Endothelial cell of umbilical vein (primary cell): ENCODE measurements at regions not wholly inside any gene's neighbourhood (a gene's known extent, or its start where the extent isn't known, plus 50 kb on each side); places are given as distances from the start of the nearest gene placed in this dataset.

Source experiments
- BruUV-seq: library from RNA; stranded (reverse); fragments of 400-500 nt; replicated peaks from 2 replicates; lab custom pipeline; 2021; lab: Mats Ljungman, UMichigan
- CTCF ChIA-PET: fragments of 300-600, 350-600 bp; sonication (Branson Sonifier 250); formaldehyde crosslinking; loops from one replicate; lab custom pipeline; 2021; ENCODE audit warnings: antibody characterized with exemption, inconsistent platforms; lab: Charles Lee
- POLR2A ChIA-PET: fragments of 300-600, 350-600 bp; sonication (Branson Sonifier 250); formaldehyde crosslinking; loops from one replicate; lab custom pipeline; 2021; ENCODE audit warnings: antibody characterized with exemption, inconsistent platforms; lab: Charles Lee
- DNase-seq: peaks from one replicate; pipeline ENCODE4 v3.0.0-alpha.2; 2011; ENCODE audit warnings: low read depth, low spot score
- FAIRE-seq: peaks from 2 replicates; lab custom pipeline; 2011; peaks lifted over from hg19 to GRCh38; lab: Jason Lieb, UNC
- H2AFZ ChIP-seq: 2 replicates; pipeline ENCODE4 v1.6.0; 2012; ENCODE audit warnings: low read depth, low read length, control low read depth, inconsistent platforms
- H3K27ac ChIP-seq: 2 replicates; pipeline ENCODE4 v1.5.1; 2011; ENCODE audit warnings: low read depth, mild to moderate bottlenecking, control low read depth, low read length, moderate library complexity; ENCODE audit not compliant: insufficient read depth
- H3K27me3 ChIP-seq, 2 experiments: 2 replicates each; pipeline versions ENCODE4 v1.6.0 to v1.6.1; 2011; ENCODE audit warnings: low read length in 2 of 2, mixed read lengths in 1 of 2; ENCODE audit not compliant: control insufficient read depth in 2 of 2, insufficient read depth in 2 of 2
- H3K36me3 ChIP-seq, 2 experiments: 2 replicates in 1 of 2; 3 replicates in 1 of 2; pipeline ENCODE4 v1.5.1; 2011; ENCODE audit warnings: low read length in 2 of 2, mild to moderate bottlenecking in 1 of 2, moderate library complexity in 1 of 2; ENCODE audit not compliant: control insufficient read depth in 2 of 2, insufficient read depth in 2 of 2; ENCODE audit errors: extremely low read depth in 1 of 2
- H3K4me1 ChIP-seq: 3 replicates; pipeline ENCODE4 v1.5.1; 2011; ENCODE audit warnings: mild to moderate bottlenecking, low read length; ENCODE audit not compliant: control insufficient read depth, insufficient read depth; ENCODE audit errors: extremely low read depth
- H3K4me2 ChIP-seq: 2 replicates; pipeline ENCODE4 v1.6.1; 2011; ENCODE audit warnings: low read length, control low read depth, mixed read lengths; ENCODE audit not compliant: insufficient read depth
- H3K4me3 ChIP-seq, 3 experiments: fragments of 200-600 bp in 1 of 3; sonication (generic), shearing (Covaris generic) in 1 of 3; replicated peaks in 1 of 3; 2 replicates each; pipeline ENCODE4 v1.5.1; 2011 to 2016; ENCODE audit warnings: control low read depth in 3 of 3, low read length in 3 of 3, mild to moderate bottlenecking in 2 of 3, inconsistent platforms in 1 of 3, low read depth in 1 of 3, moderate library complexity in 1 of 3; ENCODE audit not compliant: insufficient read depth in 1 of 3
- H3K79me2 ChIP-seq: 2 replicates; pipeline ENCODE4 v1.6.0; 2012; ENCODE audit warnings: low read length, inconsistent platforms; ENCODE audit not compliant: control insufficient read depth, insufficient read depth
- H3K9ac ChIP-seq: replicated peaks from 2 replicates; pipeline ENCODE3; 2011; ENCODE audit warnings: low read length, control low read depth; ENCODE audit not compliant: insufficient read depth; ENCODE audit errors: extremely low read depth
- H3K9me1 ChIP-seq: replicated peaks from 3 replicates; pipeline ENCODE4 v1.6.0; 2011; ENCODE audit warnings: mild to moderate bottlenecking, low read length; ENCODE audit not compliant: control insufficient read depth, insufficient read depth; ENCODE audit errors: extremely low read depth
- H3K9me3 ChIP-seq: replicated peaks from 2 replicates; pipeline ENCODE4 v1.5.1; 2012; ENCODE audit warnings: low read length, inconsistent platforms; ENCODE audit not compliant: control insufficient read depth, insufficient read depth
- H4K20me1 ChIP-seq: replicated peaks from 2 replicates; pipeline ENCODE3; 2011; ENCODE audit warnings: mild to moderate bottlenecking, low read length; ENCODE audit not compliant: control insufficient read depth, insufficient read depth; ENCODE audit errors: extremely low read depth
- CTCF ChIP-seq, 2 donors: IDR thresholded peaks; 1 replicate in 1 of 2; 2 replicates in 1 of 2; pipeline ENCODE4 v1.5.1; 2011; ENCODE audit warnings: low read length in 2 of 2, mild to moderate bottlenecking in 2 of 2, moderate library complexity in 2 of 2, control low read depth in 1 of 2, inconsistent platforms in 1 of 2, low read depth in 1 of 2; ENCODE audit not compliant: insufficient read depth in 1 of 2; ENCODE audit errors: extremely low read depth in 1 of 2
- EZH2 ChIP-seq: IDR thresholded peaks from 2 replicates; pipeline ENCODE4 v1.6.1; 2012; ENCODE audit warnings: borderline replicate concordance, low read depth, mild to moderate bottlenecking, moderate library complexity, low read length, inconsistent platforms; ENCODE audit not compliant: severe bottlenecking
- POLR2A ChIP-seq: IDR thresholded peaks from 2 replicates; pipeline ENCODE4 v1.6.1; 2012; ENCODE audit warnings: low read depth, mild to moderate bottlenecking, control low read depth, low read length
- dilution Hi-C: fragments of 300-500 bp; cut with MboI; formaldehyde crosslinking; loops from one replicate; pipeline ENCODE4 v1.15.0; 2019; ENCODE audit warnings: low sequenced_read_pairs; ENCODE audit not compliant: extremely low pct_ligation_motif_present
- intact Hi-C: fragments of 100-400 bp; cut with micrococcal nuclease; formaldehyde crosslinking; loops from one replicate; pipeline ENCODE4 v1.10.0; 2022

GRCh38 chr15:77808075-77808474 lies 175.4 kb upstream of the LINGO1 start:
- no peaks in the 10 kb centered on the region for H3K9me3 ChIP-seq

GRCh38 chr15:77807611-77808010 lies 174.9 kb upstream of the LINGO1 start:
- Histone ChIP-seq H3K9me1 (no peaks in the 10 kb centered on the region), H4K20me1 (no peaks in the 10 kb centered on the region), H3K4me3 (no peak overlapping the region), H3K27ac (no peak overlapping the region), H2AFZ (no peak overlapping the region), H3K4me1 (no peaks in the 10 kb centered on the region), H3K9me3 (no peaks in the 10 kb centered on the region), H3K9ac (no peak overlapping the region), H3K36me3 (no peaks in the 10 kb centered on the region), H3K4me2 (no peak overlapping the region), H3K79me2 (no peaks in the 10 kb centered on the region), H3K27me3 (no peaks in the 10 kb centered on the region)
- no peak for DNase-seq
- no peak for TF ChIP-seq POLR2A
- no TSS peak for BruUV-seq
- POLR2A ChIA-PET, result no interaction called here
- dilution Hi-C loops, result no loop called here
- intact Hi-C loops, result no loop called here
- CTCF ChIA-PET, result interaction anchor here (1.9 kb wide), 1 partner anchor 23 kb away, joined by 5 read pairs; no protein-coding TSS in a partner anchor
- no peak for FAIRE-seq

More at GRCh38 chr15:77808075-77808474, 175.4 kb upstream of the LINGO1 start:
- intact Hi-C loops (no loop called here), dilution Hi-C loops (no loop called here)
- no peak for TF ChIP-seq EZH2
- TF ChIP-seq CTCF (IDR thresholded peaks at IDR 0.05; ENCODE audit: extremely low read depth in 1 of 2, insufficient read depth in 1 of 2, low read depth in 1 of 2, low read length in 2 of 2), result no peak
- CTCF ChIA-PET, result interaction anchor here (1.9 kb wide), 1 partner anchor 23 kb away, joined by 5 read pairs; no protein-coding TSS in a partner anchor
- Histone ChIP-seq H3K9me1 (no peaks in the 10 kb centered on the region), H3K9ac (no peak overlapping the region), H3K4me1 (no peaks in the 10 kb centered on the region), H3K79me2 (no peaks in the 10 kb centered on the region), H3K4me2 (no peak overlapping the region), H3K36me3 (no peaks in the 10 kb centered on the region), H2AFZ (no peak overlapping the region), H3K27me3 (no peaks in the 10 kb centered on the region), H4K20me1 (no peaks in the 10 kb centered on the region), H3K4me3 (no peak overlapping the region), H3K27ac (no peak overlapping the region)
- POLR2A ChIA-PET, result no interaction called here
- DNase-seq, result no peak
- no peak for FAIRE-seq
- no TSS peak for BruUV-seq
